ENCODE measurements at regions not wholly inside any gene's neighbourhood (a gene's known extent, or its start where the extent isn't known, plus 50 kb on each side); places are given as distances from the start of the nearest gene placed in this dataset.

- H2AK5ac ChIP-seq (ENCODE audit: low read depth, low read length): no peak overlapping the region
- no peak overlapping the region for H2BK20ac ChIP-seq (ENCODE audit: low read depth, low read length)
- H3K4ac ChIP-seq (ENCODE audit: low read depth, low read length): no peak overlapping the region
- no peaks in the 10 kb centered on the region for H3K9me1 ChIP-seq (ENCODE audit: insufficient read depth, low read length)
- H3K36me3 ChIP-seq (ENCODE audit: control insufficient read depth, insufficient read depth, low read length): no peaks in the 10 kb centered on the region
- TF ChIP-seq ELK1 (IDR thresholded peaks at IDR 0.05; ENCODE audit: borderline replicate concordance, low read depth, low read length): no peak
- no peak for TF ChIP-seq POLR2A (IDR thresholded peaks at IDR 0.05; ENCODE audit: low read depth, low read length)
- TF ChIP-seq SMC3 (IDR thresholded peaks at IDR 0.05; ENCODE audit: low read depth, low read length): no peak
- TF ChIP-seq CEBPB (IDR thresholded peaks at IDR 0.05; ENCODE audit: low read depth, low read length): no peak
- no peak for TF ChIP-seq RCOR1 (IDR thresholded peaks at IDR 0.05; ENCODE audit: insufficient replicate concordance, low read length)
- TF ChIP-seq CTCF (conservative IDR thresholded peaks at IDR 0.05; ENCODE audit: low read depth, low read length): no peak
- no peak overlapping the region for H3K18ac ChIP-seq (ENCODE audit: low read depth, low read length)
- H4K8ac ChIP-seq (ENCODE audit: low read depth in 2 of 2, low read length in 2 of 2): no peak overlapping the region
- dilution Hi-C loops (cut with HindIII; ENCODE audit: low sequenced_read_pairs, unreplicated experiment): no loop called here
- no peak overlapping the region for H2BK15ac ChIP-seq (ENCODE audit: low read depth, low read length)
- no peak overlapping the region for H3K9ac ChIP-seq (ENCODE audit: low read depth, low read length)
- H3K14ac ChIP-seq (replicated peaks; ENCODE audit: low read depth, low read length): no peak overlapping the region
- H3K9me3 ChIP-seq (ENCODE audit: control insufficient read depth, insufficient read depth, low read length): no peaks in the 10 kb centered on the region
- H4K91ac ChIP-seq (ENCODE audit: insufficient read depth, low read depth, low read length): no peak overlapping the region
- no TSS peak for BruUV-seq (replicated peaks)
- intact Hi-C loops (cut with micrococcal nuclease): no loop called here
- H3K79me1 ChIP-seq (ENCODE audit: low read depth in 1 of 2, low read length in 2 of 2): no peaks in the 10 kb centered on the region
- DNase-seq: no peak
- no peak overlapping the region for H4K5ac ChIP-seq (ENCODE audit: low read depth, low read length)
- H3K4me1 ChIP-seq (ENCODE audit: control insufficient read depth, insufficient read depth, low read length): no peaks in the 10 kb centered on the region
- H3K27ac ChIP-seq (ENCODE audit: insufficient read depth, low read length): no peak overlapping the region
- H3K4me2 ChIP-seq (ENCODE audit: low read depth, low read length): no peak overlapping the region
- no peak for ATAC-seq (ENCODE audit: low read depth)
- no peak overlapping the region for H2BK120ac ChIP-seq (ENCODE audit: low read depth, low read length)
- ChIA-PET CTCF (no interaction called here), POLR2A (ENCODE audit: unreplicated experiment) (interaction anchor here (0.5 kb wide), 1 partner anchor 79 kb away, joined by 4 read pairs; no protein-coding TSS in a partner anchor)
- in situ Hi-C loops (cut with MboI; ENCODE audit: low sequenced_read_pairs): no loop called here
- H3K27me3 ChIP-seq (ENCODE audit: control insufficient read depth, insufficient read depth, low read length): no peaks in the 10 kb centered on the region; the same call in 1 of the 2 replicates
- H3K23ac ChIP-seq (ENCODE audit: low read depth, low read length): no peak overlapping the region
- no peak overlapping the region for H2AFZ ChIP-seq (replicated peaks; ENCODE audit: low read length, poor library complexity)
- no CpG with 5 or more reads among the region's 6 CpGs for WGBS, 2 experiments (ENCODE audit: extremely low coverage in 2 of 2, insufficient read length in 1 of 2)
- no peak overlapping the region for H3K4me3 ChIP-seq (ENCODE audit: insufficient read depth, low read depth, low read length)
- H2AK9ac ChIP-seq (replicated peaks; ENCODE audit: low read depth, low read length, poor library complexity): no peak overlapping the region
- no peaks in the 10 kb centered on the region for H4K20me1 ChIP-seq (ENCODE audit: insufficient read depth, low read length)
- H2BK5ac ChIP-seq (ENCODE audit: low read depth, low read length, poor library complexity, severe bottlenecking): no peak overlapping the region
- H3K56ac ChIP-seq (ENCODE audit: extremely low read depth, insufficient read depth, low read length): no peak overlapping the region
Observed at GRCh38 chr12:77229640-77230442, 164.5 kb upstream of the E2F7 start.

Measured in IMR-90 (cell line).